ENCODE measurements at regions not wholly inside any gene's neighbourhood (a gene's known extent, or its start where the extent isn't known, plus 50 kb on each side); places are given as distances from the start of the nearest gene placed in this dataset.
A peak's percentile ranks its signal among the peaks of the same experiment; 100 is the strongest.

DNA sequence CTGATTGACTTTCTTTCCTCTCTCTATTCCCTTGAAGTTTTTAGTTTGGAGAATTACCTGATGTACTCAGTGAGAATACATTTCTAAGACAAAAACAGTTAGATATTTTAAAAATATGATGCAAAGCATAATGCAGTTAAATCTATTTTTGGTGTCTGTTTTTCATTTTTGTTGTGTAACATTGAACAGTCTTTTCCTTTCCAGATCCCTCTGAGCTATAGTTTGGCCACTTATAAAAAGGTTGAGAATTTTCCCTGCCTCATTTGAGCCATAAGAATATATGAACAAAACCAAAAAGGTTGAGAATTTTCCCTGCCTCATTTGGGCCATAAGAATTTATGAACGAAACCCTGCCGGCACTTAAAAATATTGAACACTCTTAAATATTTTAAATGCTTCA, 57.0 kb upstream of the IPO5 start (continued):
- TF ChIP-seq, protein P1, sequence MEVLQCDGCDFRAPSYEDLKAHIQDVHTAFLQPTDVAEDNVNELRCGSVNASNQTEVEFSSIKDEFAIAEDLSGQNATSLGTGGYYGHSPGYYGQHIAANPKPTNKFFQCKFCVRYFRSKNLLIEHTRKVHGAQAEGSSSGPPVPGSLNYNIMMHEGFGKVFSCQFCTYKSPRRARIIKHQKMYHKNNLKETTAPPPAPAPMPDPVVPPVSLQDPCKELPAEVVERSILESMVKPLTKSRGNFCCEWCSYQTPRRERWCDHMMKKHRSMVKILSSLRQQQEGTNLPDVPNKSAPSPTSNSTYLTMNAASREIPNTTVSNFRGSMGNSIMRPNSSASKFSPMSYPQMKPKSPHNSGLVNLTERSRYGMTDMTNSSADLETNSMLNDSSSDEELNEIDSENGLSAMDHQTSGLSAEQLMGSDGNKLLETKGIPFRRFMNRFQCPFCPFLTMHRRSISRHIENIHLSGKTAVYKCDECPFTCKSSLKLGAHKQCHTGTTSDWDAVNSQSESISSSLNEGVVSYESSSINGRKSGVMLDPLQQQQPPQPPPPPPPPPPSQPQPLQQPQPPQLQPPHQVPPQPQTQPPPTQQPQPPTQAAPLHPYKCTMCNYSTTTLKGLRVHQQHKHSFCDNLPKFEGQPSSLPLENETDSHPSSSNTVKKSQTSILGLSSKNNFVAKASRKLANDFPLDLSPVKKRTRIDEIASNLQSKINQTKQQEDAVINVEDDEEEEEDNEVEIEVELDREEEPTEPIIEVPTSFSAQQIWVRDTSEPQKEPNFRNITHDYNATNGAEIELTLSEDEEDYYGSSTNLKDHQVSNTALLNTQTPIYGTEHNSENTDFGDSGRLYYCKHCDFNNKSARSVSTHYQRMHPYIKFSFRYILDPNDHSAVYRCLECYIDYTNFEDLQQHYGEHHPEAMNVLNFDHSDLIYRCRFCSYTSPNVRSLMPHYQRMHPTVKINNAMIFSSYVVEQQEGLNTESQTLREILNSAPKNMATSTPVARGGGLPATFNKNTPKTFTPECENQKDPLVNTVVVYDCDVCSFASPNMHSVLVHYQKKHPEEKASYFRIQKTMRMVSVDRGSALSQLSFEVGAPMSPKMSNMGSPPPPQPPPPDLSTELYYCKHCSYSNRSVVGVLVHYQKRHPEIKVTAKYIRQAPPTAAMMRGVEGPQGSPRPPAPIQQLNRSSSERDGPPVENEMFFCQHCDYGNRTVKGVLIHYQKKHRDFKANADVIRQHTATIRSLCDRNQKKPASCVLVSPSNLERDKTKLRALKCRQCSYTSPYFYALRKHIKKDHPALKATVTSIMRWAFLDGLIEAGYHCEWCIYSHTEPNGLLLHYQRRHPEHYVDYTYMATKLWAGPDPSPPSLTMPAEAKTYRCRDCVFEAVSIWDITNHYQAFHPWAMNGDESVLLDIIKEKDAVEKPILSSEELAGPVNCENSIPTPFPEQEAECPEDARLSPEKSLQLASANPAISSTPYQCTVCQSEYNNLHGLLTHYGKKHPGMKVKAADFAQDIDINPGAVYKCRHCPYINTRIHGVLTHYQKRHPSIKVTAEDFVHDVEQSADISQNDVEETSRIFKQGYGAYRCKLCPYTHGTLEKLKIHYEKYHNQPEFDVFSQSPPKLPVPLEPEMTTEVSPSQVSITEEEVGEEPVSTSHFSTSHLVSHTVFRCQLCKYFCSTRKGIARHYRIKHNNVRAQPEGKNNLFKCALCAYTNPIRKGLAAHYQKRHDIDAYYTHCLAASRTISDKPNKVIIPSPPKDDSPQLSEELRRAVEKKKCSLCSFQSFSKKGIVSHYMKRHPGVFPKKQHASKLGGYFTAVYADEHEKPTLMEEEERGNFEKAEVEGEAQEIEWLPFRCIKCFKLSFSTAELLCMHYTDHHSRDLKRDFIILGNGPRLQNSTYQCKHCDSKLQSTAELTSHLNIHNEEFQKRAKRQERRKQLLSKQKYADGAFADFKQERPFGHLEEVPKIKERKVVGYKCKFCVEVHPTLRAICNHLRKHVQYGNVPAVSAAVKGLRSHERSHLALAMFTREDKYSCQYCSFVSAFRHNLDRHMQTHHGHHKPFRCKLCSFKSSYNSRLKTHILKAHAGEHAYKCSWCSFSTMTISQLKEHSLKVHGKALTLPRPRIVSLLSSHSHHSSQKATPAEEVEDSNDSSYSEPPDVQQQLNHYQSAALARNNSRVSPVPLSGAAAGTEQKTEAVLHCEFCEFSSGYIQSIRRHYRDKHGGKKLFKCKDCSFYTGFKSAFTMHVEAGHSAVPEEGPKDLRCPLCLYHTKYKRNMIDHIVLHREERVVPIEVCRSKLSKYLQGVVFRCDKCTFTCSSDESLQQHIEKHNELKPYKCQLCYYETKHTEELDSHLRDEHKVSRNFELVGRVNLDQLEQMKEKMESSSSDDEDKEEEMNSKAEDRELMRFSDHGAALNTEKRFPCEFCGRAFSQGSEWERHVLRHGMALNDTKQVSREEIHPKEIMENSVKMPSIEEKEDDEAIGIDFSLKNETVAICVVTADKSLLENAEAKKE (CRISPR knock-in tag; IDR thresholded peaks at IDR 0.05), result no peak
- TF ChIP-seq ZNF114 (CRISPR knock-in tag; IDR thresholded peaks at IDR 0.05) (no peak), EZH2phosphoT487 (IDR thresholded peaks at IDR 0.05; ENCODE audit: unreplicated experiment) (no peak), CREB1 (CRISPR knock-in tag; IDR thresholded peaks at IDR 0.05; ENCODE audit: low read depth) (no peak), NANOG (IDR thresholded peaks at IDR 0.05; ENCODE audit: borderline replicate concordance) (no peak), ZNF331 (CRISPR knock-in tag; IDR thresholded peaks at IDR 0.05; ENCODE audit: low read depth) (no peak), STAT1 (IDR thresholded peaks at IDR 0.05; ENCODE audit: unreplicated experiment) (no peak)
- TF ChIP-seq, protein P2, sequence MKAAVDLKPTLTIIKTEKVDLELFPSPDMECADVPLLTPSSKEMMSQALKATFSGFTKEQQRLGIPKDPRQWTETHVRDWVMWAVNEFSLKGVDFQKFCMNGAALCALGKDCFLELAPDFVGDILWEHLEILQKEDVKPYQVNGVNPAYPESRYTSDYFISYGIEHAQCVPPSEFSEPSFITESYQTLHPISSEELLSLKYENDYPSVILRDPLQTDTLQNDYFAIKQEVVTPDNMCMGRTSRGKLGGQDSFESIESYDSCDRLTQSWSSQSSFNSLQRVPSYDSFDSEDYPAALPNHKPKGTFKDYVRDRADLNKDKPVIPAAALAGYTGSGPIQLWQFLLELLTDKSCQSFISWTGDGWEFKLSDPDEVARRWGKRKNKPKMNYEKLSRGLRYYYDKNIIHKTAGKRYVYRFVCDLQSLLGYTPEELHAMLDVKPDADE (IDR thresholded peaks at IDR 0.05), result no peak

DNA sequence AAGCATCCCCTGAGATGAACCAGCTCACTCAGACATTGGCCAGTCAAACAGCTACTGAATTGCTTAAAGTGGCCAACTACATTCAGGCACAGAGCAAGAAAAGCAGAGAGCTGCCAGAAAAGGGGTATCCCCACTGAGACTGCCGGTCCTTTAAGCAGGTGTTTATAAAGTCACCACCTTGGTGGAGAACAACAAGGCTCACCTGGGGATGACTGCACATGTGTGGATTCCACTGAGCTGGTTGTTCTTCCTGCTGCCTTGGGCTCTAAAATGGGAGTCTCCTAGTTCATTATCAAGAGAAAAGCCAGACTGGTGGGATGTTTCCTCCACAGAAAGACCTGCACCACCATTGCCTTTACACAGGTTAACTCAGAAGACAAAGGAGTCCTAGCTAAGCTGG, 51.8 kb upstream of the IPO5 start:
- Histone ChIP-seq H3K4me2 (no peak overlapping the region), H2AFZ (peak overlapping the region; percentile 88), H3K36me3 (ENCODE audit: insufficient read depth) (no peaks in the 10 kb centered on the region), H3K9me2 (ENCODE audit: insufficient read depth) (no peaks in the 10 kb centered on the region; the same call in 1 of the 2 replicates), H4K20me1 (replicated peaks; ENCODE audit: insufficient read depth) (no peaks in the 10 kb centered on the region), H3K27ac (ENCODE audit: low read depth) (no peak overlapping the region), H3K79me2 (replicated peaks; ENCODE audit: insufficient read depth) (no peaks in the 10 kb centered on the region), H3K27me3 (ENCODE audit: insufficient read depth) (no peaks in the 10 kb centered on the region), H3K4me1 (ENCODE audit: insufficient read depth) (no peaks in the 10 kb centered on the region), H3K4me3 (no peak overlapping the region), H3F3A (replicated peaks; ENCODE audit: low read depth) (no peaks in the 10 kb centered on the region)
- Mint-ChIP-seq H3K4me1 (peaks cover 14% of the 10 kb centered on the region), H3K4me3 (no peak overlapping the region), H3K27me3 (ENCODE audit: insufficient read depth, low read depth, poor library complexity) (peaks cover 2% of the 10 kb centered on the region), H3K9me3 (no peaks in the 10 kb centered on the region), H3K27ac (peak overlapping the region; percentile 37; the same call in 1 of the 2 replicates), H3K36me3 (ENCODE audit: low read depth) (no peaks in the 10 kb centered on the region)
- ATAC-seq (peak; percentile 62), DNase-seq (ENCODE audit: low spot score) (peak; percentile 8)
- TF ChIP-seq STAT1 (IDR thresholded peaks at IDR 0.05; ENCODE audit: unreplicated experiment) (no peak), ZNF114 (CRISPR knock-in tag; IDR thresholded peaks at IDR 0.05) (no peak), JUNB (IDR thresholded peaks at IDR 0.05; ENCODE audit: unreplicated experiment) (no peak), POLR2AphosphoS5 (IDR thresholded peaks at IDR 0.05; ENCODE audit: low read depth) (no peak), CREB1 (CRISPR knock-in tag; IDR thresholded peaks at IDR 0.05; ENCODE audit: low read depth) (no peak)
- TF ChIP-seq, protein P1 (CRISPR knock-in tag; IDR thresholded peaks at IDR 0.05), result no peak
